ENCODE measurements at regions not wholly inside any gene's neighbourhood (a gene's known extent, or its start where the extent isn't known, plus 50 kb on each side); places are given as distances from the start of the nearest gene placed in this dataset.
"Not testable (repeated sequence)": the region's sequence is repeated elsewhere in the genome, so short reads cannot be mapped to it uniquely, and the experiment has no call there.

DNA sequence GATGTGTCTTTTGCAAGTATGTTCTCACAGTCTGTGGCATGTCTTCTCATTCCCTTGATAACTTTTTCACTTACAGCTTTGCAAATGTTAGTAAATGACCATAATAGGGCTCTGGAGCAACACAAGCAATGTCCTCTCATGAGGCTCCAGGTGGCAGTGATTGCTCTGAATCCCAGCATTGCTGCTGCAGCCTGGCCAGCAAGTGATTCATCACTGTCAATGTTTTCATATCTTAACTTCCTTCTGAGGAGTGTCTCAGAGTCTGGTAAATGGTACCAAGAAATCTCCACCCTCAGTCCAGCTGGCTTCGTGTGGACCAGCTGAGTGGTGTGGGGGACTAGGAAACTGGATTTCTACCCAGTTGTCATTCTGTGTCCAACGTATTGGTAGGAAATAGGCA is 139.6 kb downstream of the MYLK4 start:
- no peak for DNase-seq (ENCODE audit: low spot score)

- DNase-seq (ENCODE audit: low spot score) = no peak
Measured at GRCh38 chr6:2608503-2608902, 142.2 kb downstream of the MYLK4 start.

DNA sequence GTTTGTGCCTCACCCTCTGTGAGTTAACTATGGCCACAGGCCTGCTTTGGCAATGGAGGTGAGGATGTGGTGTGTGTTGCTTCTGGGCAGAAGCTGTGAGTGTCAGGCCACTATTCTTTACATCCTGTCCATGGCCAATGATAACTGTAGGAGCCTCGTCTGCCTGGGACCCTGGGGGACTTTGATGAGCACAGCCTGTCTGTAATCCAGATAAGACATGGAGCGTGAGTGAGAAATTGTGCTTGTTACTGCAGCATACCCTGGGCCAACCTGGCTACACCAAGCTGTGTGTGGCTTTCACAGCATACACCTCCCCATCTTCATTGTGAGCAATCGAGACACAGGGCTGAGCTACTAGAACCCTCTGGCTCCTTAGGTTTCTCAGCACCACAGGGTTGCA is 150.4 kb downstream of the MYLK4 start:
- DNase-seq (ENCODE audit: low spot score) = no peak

- no peak for DNase-seq (ENCODE audit: low spot score)
Measured at GRCh38 chr6:2599817-2600216, 150.9 kb downstream of the MYLK4 start.

DNA sequence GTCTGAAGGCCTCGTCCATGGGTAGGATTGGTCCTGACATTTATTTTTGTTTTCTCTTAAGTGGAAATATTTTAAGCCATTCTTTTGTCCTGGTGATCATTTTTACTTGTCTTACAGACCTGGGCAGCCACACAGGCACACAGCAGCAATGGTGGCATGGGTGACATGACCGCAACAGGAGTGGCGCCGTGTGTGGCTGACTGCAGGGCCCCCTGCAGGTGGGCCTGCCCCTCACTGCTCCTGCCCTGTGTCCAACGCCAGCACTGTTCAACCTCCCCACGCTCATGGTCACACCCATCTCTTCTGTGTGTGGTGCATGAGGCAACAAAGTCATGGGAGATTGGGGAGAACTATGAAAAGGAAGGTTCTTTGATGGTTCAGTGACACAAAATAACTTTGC is 151.9 kb downstream of the MYLK4 start:
- no peak for DNase-seq (ENCODE audit: low spot score)

- DNase-seq (ENCODE audit: low spot score) = no peak
Measured at GRCh38 chr6:2597991-2598390, 152.7 kb downstream of the MYLK4 start.

- not testable (repeated sequence) for DNase-seq (ENCODE audit: low spot score)
Measured at GRCh38 chr6:2597457-2597856, 153.3 kb downstream of the MYLK4 start.

DNA sequence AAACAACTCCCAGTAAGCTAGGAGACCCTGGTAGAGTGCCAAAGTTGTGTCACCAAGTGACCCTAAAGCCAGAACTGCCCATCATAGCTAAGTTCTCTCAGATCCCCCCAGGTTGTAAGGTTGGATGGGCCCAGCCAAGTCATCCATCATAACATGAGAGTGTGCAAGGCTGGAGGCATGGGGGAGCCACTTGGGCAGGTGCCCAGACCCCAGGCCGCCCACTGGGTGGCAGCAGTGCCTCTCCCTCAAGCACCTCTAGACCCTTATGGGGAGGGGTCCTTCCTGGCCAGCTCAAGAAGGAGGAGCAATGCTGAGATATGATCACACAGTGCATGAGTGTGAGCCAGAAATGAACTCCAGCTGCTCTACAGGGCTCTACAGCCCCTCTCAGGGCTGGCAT is 154.5 kb downstream of the MYLK4 start:
- no peak for DNase-seq (ENCODE audit: low spot score)

DNA sequence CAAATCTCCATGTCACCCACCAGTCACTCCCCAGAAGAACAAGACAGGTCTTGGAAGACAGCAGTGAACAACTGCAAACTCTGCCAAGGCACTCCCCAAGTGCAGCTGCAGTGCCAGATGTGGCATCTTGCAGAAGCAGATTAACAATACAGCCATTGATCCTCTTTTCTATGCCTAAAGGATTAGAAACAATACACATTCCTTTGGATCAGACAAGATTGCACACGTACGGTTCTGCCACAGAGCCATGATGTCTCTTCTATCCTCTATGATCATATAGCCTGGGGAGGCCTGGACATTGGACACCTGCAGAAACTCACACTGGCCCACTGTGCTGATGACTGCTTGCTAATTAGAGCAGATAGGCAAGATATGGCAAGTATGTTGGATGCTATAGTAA is 155.9 kb downstream of the MYLK4 start:
- DNase-seq (ENCODE audit: low spot score) = no peak

DNA sequence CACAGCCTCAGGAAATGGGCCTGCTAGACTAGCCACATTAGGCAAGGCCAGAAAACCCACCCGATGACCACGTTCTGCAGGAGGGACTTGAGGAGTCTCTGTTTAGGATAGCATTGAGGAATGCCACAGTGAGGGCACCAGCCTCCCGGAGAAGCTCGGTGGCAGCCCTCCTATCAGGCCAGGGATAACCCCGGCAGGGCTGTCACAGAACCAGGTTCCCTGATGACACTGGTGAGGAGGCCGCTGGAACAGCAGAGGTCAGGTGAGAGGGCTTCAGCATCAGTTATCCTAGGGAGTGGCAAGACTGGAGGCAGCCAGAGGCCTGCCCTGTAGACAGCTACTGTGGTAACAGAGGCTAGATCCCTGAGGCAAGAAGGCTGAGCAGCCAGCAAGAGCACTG is 157.6 kb downstream of the MYLK4 start:
- no peak for DNase-seq (ENCODE audit: low spot score)

GRCh38 chr6:2589171-2589661 is 161.5 kb downstream of the MYLK4 start:
- DNase-seq (ENCODE audit: low spot score) = no peak

GRCh38 chr6:2583459-2583858 is 167.3 kb downstream of the MYLK4 start:
- DNase-seq (ENCODE audit: low spot score) = no peak

- DNase-seq (ENCODE audit: low spot score) = no peak
Measured at GRCh38 chr6:2582268-2582667, 168.5 kb downstream of the MYLK4 start.

GRCh38 chr6:2581611-2582010 is 169.1 kb downstream of the MYLK4 start:
- DNase-seq (ENCODE audit: low spot score) = no peak

DNA sequence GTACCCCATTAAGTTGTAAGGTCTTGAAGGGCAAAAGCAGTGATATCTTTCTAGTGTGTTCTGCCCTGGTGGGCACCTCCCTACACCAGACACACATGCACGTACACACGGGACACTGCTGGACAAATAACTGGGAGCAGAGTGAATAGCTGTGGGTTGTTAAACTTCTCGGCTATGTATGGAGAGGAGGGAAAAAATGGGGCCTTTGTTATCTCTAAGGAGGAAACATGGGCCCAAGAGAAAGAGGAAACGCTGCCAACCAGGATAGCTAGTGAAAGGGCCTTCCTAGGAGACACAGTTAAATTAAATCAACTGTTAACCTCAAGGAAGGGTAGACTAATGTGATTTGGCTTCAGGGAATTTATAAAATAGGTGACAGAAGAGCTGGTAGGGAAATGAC is 169.7 kb downstream of the MYLK4 start:
- DNase-seq (ENCODE audit: low spot score) = no peak

DNA sequence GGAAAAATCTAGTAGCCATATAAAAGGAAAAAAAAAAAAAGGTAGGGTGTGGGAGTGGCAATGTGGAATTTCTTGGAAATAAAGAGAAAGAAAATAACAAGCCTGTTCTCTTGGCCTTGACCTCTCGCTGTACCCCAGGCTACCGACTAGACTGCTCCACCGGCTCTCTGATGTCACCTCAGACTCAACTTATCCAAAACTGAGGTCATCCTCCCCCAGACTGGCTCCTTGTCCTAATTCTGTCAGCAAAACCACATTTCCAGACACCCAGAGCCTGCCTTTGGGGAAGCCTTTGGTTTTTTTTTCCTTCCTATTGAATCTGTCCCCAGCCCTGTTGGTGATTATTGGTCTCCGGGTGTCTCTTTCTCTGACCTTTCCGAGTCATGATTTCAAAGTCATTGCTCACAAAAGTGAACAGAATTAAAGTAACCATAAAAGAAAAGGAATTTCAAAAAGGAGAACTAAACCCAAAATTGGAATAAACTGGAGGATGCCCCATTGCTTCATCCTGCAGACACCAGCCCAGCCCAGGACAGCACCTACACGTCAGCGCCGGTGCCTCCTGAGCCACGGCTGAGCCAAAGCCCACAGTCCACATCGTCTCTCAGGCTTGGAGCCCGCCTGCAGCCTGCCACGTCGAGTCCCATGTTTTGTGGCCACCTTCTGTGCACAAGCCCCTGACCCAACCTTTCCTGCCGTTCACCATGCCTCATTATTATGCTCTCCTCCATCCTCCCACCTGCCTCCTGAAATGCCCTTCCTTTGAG is 170.7 kb downstream of the MYLK4 start:
- no peak for DNase-seq (ENCODE audit: low spot score)

GRCh38 chr6:2579241-2579761 is 171.4 kb downstream of the MYLK4 start:
- no peak for DNase-seq (ENCODE audit: low spot score)

- no peak for DNase-seq (ENCODE audit: low spot score)
Measured at GRCh38 chr6:2578767-2579166, 172.0 kb downstream of the MYLK4 start.

DNA sequence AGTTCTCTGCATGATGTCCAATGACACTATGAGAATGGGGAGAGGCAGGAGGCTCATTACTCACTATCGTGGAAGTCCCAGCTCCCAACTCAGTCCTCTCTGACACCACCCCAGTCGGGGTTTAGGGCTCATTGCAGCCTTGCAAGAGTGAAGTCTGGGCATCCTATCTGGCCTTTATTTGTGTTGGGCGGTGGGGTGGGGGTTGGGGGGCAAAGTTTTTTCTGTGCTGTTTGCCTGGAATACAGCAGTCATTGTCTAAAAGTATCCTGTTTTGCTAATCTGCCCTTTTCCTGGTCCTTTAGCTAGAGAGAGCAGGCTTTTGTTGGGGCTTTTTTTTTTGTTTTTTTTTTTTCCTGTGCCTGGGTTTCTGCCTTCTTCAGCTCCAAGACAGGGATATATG is 174.2 kb downstream of the MYLK4 start:
- no peak for DNase-seq (ENCODE audit: low spot score)

DNA sequence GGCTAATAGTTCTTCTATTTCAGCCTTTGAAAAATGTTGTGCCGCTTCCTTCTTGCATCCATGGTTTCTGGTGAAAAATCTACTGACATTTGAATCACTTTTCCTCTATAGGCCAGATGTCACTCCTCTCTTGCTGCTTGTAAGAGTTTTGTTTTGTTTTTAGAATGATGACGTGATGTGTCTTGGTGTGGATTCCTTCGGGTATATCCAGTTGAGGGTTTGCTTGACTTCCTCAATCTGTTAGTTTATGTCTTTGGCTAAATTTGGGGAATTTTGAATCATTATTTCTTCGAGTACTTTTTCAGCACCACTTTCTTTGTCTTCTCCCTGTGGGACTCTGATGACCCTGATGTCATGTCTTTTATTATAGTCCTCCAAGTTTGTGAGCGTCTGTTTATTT is 175.5 kb downstream of the MYLK4 start:
- no peak for DNase-seq (ENCODE audit: low spot score)

DNA sequence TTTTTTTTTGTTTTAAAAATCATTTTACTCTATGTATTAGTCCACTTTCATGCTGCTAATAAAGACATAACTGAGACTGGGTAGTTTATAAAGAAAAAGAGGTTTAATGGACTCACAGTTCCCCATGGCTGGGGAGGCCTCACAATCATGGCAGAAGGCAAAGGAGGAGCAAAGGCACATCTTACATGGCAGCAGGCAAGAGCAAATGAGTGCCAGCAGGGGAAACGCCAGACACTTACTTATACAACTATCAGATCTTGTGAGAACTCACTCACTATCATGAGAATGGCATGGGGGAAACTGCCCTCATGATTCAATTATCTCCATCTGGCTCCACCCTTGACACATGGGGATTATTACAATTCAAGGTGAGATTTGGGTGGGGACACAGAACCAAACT is 181.3 kb downstream of the MYLK4 start:
- not testable (repeated sequence) for DNase-seq (ENCODE audit: low spot score)

GRCh38 chr6:2566048-2566447 is 184.7 kb downstream of the MYLK4 start:
- no peak for DNase-seq (ENCODE audit: low spot score)

DNA sequence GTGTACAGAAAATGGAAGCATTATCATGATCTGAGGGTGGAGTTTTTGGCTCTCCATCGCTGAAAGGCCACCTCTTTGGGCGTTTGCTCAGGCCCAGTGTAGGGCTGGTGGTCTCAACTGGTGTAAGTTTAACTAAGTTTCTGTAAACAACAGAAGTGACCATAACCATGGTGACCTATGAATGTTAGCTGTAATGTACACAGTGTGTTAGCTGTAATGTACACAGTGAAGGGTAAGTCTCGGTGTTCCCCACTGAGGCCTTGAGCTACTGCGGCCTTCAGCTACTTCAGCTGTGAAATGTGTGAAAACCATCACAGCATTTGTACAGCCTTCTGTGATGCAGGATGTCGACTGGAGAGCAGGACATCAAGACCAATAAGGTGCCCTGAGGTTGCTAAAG is 185.2 kb downstream of the MYLK4 start:
- DNase-seq (ENCODE audit: low spot score) = no peak

GRCh38 chr6:2563635-2564034 is 187.1 kb downstream of the MYLK4 start:
- no peak for DNase-seq (ENCODE audit: low spot score)

All from HuH-7.5 (cell line).